IMR-90 (cell line): ENCODE measurements at regions not wholly inside any gene's neighbourhood (a gene's known extent, or its start where the extent isn't known, plus 50 kb on each side); places are given as distances from the start of the nearest gene placed in this dataset.

Experiments
- ATAC-seq: fragments of 200-7000 bp; cut with Tn5 transposase; 2 replicates; pipeline ENCODE4 v1.9.1; 2020; ENCODE audit warnings: low read depth, mild to moderate bottlenecking, moderate library complexity
- BruUV-seq: library from RNA; stranded (reverse); fragments of 400-500 nt; replicated peaks from 2 replicates; lab custom pipeline; 2021; lab: Mats Ljungman, UMichigan
- CTCF ChIA-PET: fragments of 300-600 bp; formaldehyde crosslinking; extraction: SDS; loops from one replicate; lab custom pipeline; 2021; ENCODE audit warnings: antibody characterized with exemption; lab: Yijun Ruan, JAX
- POLR2A ChIA-PET: fragments of 300-600 bp; sonication (Branson Sonifier 250); formaldehyde crosslinking; loops from one replicate; lab custom pipeline; 2022; ENCODE audit warnings: antibody characterized with exemption; ENCODE audit not compliant: unreplicated experiment; lab: Charles Lee
- DNase-seq: peaks from one replicate; pipeline ENCODE4 v3.0.0; 2013
- H2AFZ ChIP-seq: replicated peaks from 2 replicates; pipeline ENCODE3; 2013; ENCODE audit warnings: low read length, mild to moderate bottlenecking; ENCODE audit not compliant: poor library complexity
- H2AK5ac ChIP-seq: 2 replicates; pipeline ENCODE4 v1.6.1; 2013; ENCODE audit warnings: low read depth, low read length, inconsistent platforms
- H2AK9ac ChIP-seq: replicated peaks from 2 replicates; pipeline ENCODE3; 2013; ENCODE audit warnings: mild to moderate bottlenecking, low read depth, low read length, moderate library complexity; ENCODE audit not compliant: poor library complexity
- H2BK120ac ChIP-seq: 2 replicates; pipeline ENCODE4 v1.6.1; 2013; ENCODE audit warnings: low read depth, low read length, inconsistent platforms
- H2BK15ac ChIP-seq: 3 replicates; pipeline ENCODE4 v1.6.1; 2013; ENCODE audit warnings: low read depth, low read length, inconsistent platforms
- H2BK20ac ChIP-seq: 2 replicates; pipeline ENCODE4 v1.6.1; 2013; ENCODE audit warnings: low read depth, mild to moderate bottlenecking, inconsistent platforms, low read length, moderate library complexity
- H2BK5ac ChIP-seq: 2 replicates; pipeline ENCODE4 v1.6.1; 2013; ENCODE audit warnings: mild to moderate bottlenecking, low read depth, low read length, inconsistent platforms; ENCODE audit not compliant: poor library complexity, severe bottlenecking
- H3K14ac ChIP-seq: replicated peaks from 2 replicates; pipeline ENCODE4 v1.6.1; 2013; ENCODE audit warnings: low read depth, low read length, inconsistent platforms
- H3K18ac ChIP-seq: 2 replicates; pipeline ENCODE4 v1.6.1; 2013; ENCODE audit warnings: low read depth, low read length, control low read depth
- H3K23ac ChIP-seq: 2 replicates; pipeline ENCODE4 v1.6.1; 2013; ENCODE audit warnings: low read depth, low read length, inconsistent platforms
- H3K27ac ChIP-seq: 2 replicates; pipeline ENCODE4 v1.5.1; 2013; ENCODE audit warnings: mild to moderate bottlenecking, control low read depth, low read length; ENCODE audit not compliant: insufficient read depth
- H3K27me3 ChIP-seq: 2 replicates; pipeline ENCODE4 v1.6.1; 2013; ENCODE audit warnings: low read length; ENCODE audit not compliant: control insufficient read depth, insufficient read depth
- H3K36me3 ChIP-seq: 2 replicates; pipeline ENCODE4 v1.6.1; 2013; ENCODE audit warnings: low read length, mixed read lengths; ENCODE audit not compliant: control insufficient read depth, insufficient read depth
- H3K4ac ChIP-seq: 2 replicates; pipeline ENCODE4 v1.6.1; 2013; ENCODE audit warnings: low read depth, low read length, inconsistent platforms
- H3K4me1 ChIP-seq: 2 replicates; pipeline ENCODE4 v1.6.1; 2013; ENCODE audit warnings: low read length, mixed read lengths; ENCODE audit not compliant: control insufficient read depth, insufficient read depth
- H3K4me2 ChIP-seq: 2 replicates; pipeline ENCODE4 v1.6.1; 2013; ENCODE audit warnings: low read depth, mild to moderate bottlenecking, control low read depth, low read length, moderate library complexity
- H3K4me3 ChIP-seq: 2 replicates; pipeline ENCODE4 v1.5.1; 2013; ENCODE audit warnings: low read depth, mild to moderate bottlenecking, control low read depth, low read length, moderate library complexity; ENCODE audit not compliant: insufficient read depth
- H3K56ac ChIP-seq: 2 replicates; pipeline ENCODE4 v1.6.1; 2013; ENCODE audit warnings: low read length, inconsistent platforms; ENCODE audit not compliant: insufficient read depth; ENCODE audit errors: extremely low read depth
- H3K79me1 ChIP-seq, 2 experiments: 2 replicates each; pipeline ENCODE4 v1.6.1; 2013; ENCODE audit warnings: low read length in 2 of 2, inconsistent platforms in 1 of 2, low read depth in 1 of 2
- H3K9ac ChIP-seq: 2 replicates; pipeline ENCODE4 v1.6.1; 2013; ENCODE audit warnings: low read depth, low read length, control low read depth
- H3K9me1 ChIP-seq: 2 replicates; pipeline ENCODE4 v1.6.1; 2013; ENCODE audit warnings: low read length, inconsistent platforms; ENCODE audit not compliant: insufficient read depth
- H3K9me3 ChIP-seq: 2 replicates; pipeline ENCODE4 v1.6.1; 2013; ENCODE audit warnings: low read length; ENCODE audit not compliant: control insufficient read depth, insufficient read depth
- H4K20me1 ChIP-seq: 2 replicates; pipeline ENCODE4 v1.6.1; 2013; ENCODE audit warnings: low read length, inconsistent platforms; ENCODE audit not compliant: insufficient read depth
- H4K5ac ChIP-seq: 2 replicates; pipeline ENCODE4 v1.6.1; 2013; ENCODE audit warnings: mild to moderate bottlenecking, low read depth, low read length, control low read depth
- H4K8ac ChIP-seq, 2 experiments: 2 replicates each; pipeline ENCODE4 v1.6.1; 2013; ENCODE audit warnings: low read depth in 2 of 2, low read length in 2 of 2, control low read depth in 1 of 2, inconsistent platforms in 1 of 2
- H4K91ac ChIP-seq: 2 replicates; pipeline ENCODE4 v1.6.1; 2013; ENCODE audit warnings: low read depth, low read length, inconsistent platforms; ENCODE audit not compliant: insufficient read depth
- BHLHE40 ChIP-seq: fragments of 150-350 bp; IDR thresholded peaks from 2 replicates; pipeline ENCODE4 v1.6.1; 2016; ENCODE audit warnings: mild to moderate bottlenecking, low read depth, low read length
- ELK1 ChIP-seq: fragments of 150-350 bp; IDR thresholded peaks from 2 replicates; pipeline ENCODE4 v1.6.1; 2016; ENCODE audit warnings: low read depth, mild to moderate bottlenecking, low read length, moderate library complexity, borderline replicate concordance
- MAFK ChIP-seq: IDR thresholded peaks from 2 replicates; pipeline ENCODE4 v1.6.1; 2012; ENCODE audit warnings: low read depth, low read length, improper control_type of control experiment
- MAZ ChIP-seq: IDR thresholded peaks from 2 replicates; pipeline ENCODE4 v1.6.1; 2012; ENCODE audit warnings: low read depth, mild to moderate bottlenecking, low read length, improper control_type of control experiment, moderate library complexity, borderline replicate concordance
- MXI1 ChIP-seq: IDR thresholded peaks from 2 replicates; pipeline ENCODE4 v1.6.1; 2012; ENCODE audit warnings: low read depth, mild to moderate bottlenecking, low read length, moderate library complexity, borderline replicate concordance
- NFE2L2 ChIP-seq: fragments of 150-350 bp; IDR thresholded peaks from 2 replicates; pipeline ENCODE4 v1.6.1; 2016; ENCODE audit warnings: low read depth, mild to moderate bottlenecking, low read length
- RCOR1 ChIP-seq: IDR thresholded peaks from 2 replicates; pipeline ENCODE4 v1.6.1; 2012; ENCODE audit warnings: mild to moderate bottlenecking, low read length, improper control_type of control experiment; ENCODE audit not compliant: insufficient replicate concordance
- WGBS, 2 experiments: methylation state at CpG; one replicate each; pipeline versions ENCODE4 v1.1.5 to v1.1.7; 2013; ENCODE audit warnings: missing lambda C conversion rate in 2 of 2; ENCODE audit not compliant: insufficient read length in 1 of 2; ENCODE audit errors: extremely low coverage in 2 of 2; 5-methylcytosine and 5-hydroxymethylcytosine counted together
- dilution Hi-C: fragments of 300-500 bp; cut with HindIII; formaldehyde crosslinking; loops from one replicate; pipeline ENCODE4 v1.14.3; 2018; ENCODE audit warnings: low sequenced_read_pairs; ENCODE audit not compliant: unreplicated experiment
- in situ Hi-C: fragments of 300-500 bp; cut with MboI; formaldehyde crosslinking; loops from 3 replicates; pipeline ENCODE4 v1.14.3; 2019; ENCODE audit warnings: low sequenced_read_pairs, inconsistent platforms, mixed read lengths
- intact Hi-C: fragments of 100-400 bp; cut with micrococcal nuclease; formaldehyde crosslinking; loops from 2 replicates; pipeline ENCODE4 v1.10.0; 2022
- TF ChIP-seq, protein P1 (sequence below): conservative IDR thresholded peaks from 2 replicates; pipeline ENCODE4 v1.5.1; 2012; ENCODE audit warnings: mild to moderate bottlenecking, low read depth, low read length, improper control_type of control experiment

DNA sequence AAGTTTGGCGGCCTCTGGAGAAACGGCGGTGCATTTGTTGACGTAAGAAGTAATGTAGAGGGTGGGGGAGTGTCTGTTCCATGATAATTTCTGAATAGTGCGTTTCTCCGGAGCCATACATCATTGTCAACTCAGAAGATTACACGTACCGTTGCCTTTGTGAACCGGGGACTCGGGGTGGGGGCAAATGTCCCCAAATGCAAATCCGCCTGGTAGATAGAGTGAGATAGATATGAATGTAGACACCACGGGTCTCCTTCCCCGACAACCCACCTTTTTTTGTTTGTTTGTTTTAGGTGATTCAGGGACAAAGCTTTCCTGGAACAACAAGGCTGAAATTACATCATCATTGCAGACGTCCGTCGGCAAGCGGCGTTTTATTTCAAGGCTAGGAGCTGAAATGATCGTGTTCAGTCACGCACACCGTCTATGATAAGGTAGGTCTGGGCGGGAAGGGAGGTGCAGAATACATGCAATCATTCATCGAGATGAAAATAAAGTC, 96.0 kb upstream of the PPP2R3B start:
- Histone ChIP-seq H3K4me2 (no peak overlapping the region), H3K27me3 (no peaks in the 10 kb centered on the region), H3K79me1 (no peaks in the 10 kb centered on the region), H3K9me1 (no peaks in the 10 kb centered on the region), H3K9ac (no peak overlapping the region), H4K91ac (no peak overlapping the region), H2BK5ac (no peak overlapping the region), H2BK15ac (no peak overlapping the region), H4K8ac (no peak overlapping the region), H3K27ac (no peak overlapping the region), H3K9me3 (peaks cover 12% of the 10 kb centered on the region), H3K4me3 (no peak overlapping the region), H3K36me3 (no peaks in the 10 kb centered on the region), H4K5ac (no peak overlapping the region), H3K4ac (no peak overlapping the region), H2AK9ac (no peak overlapping the region), H2BK20ac (no peak overlapping the region), H2BK120ac (no peak overlapping the region), H3K4me1 (no peaks in the 10 kb centered on the region), H3K56ac (no peak overlapping the region), H2AFZ (no peak overlapping the region), H4K20me1 (no peaks in the 10 kb centered on the region), H3K23ac (no peak overlapping the region), H3K18ac (no peak overlapping the region), H3K14ac (no peak overlapping the region), H2AK5ac (no peak overlapping the region)
- ChIA-PET CTCF (no interaction called here), POLR2A (no interaction called here)
- dilution Hi-C loops = no loop called here
- 61% methylated on average over 4 of the region's 23 CpGs; no CpG with 5 or more reads in 1 of the 2 experiments for WGBS, 2 experiments
- no peak for TF ChIP-seq ELK1
- TF ChIP-seq MAZ = no peak
- TF ChIP-seq MXI1 = no peak
- TF ChIP-seq NFE2L2 = no peak
- TF ChIP-seq, protein P1, sequence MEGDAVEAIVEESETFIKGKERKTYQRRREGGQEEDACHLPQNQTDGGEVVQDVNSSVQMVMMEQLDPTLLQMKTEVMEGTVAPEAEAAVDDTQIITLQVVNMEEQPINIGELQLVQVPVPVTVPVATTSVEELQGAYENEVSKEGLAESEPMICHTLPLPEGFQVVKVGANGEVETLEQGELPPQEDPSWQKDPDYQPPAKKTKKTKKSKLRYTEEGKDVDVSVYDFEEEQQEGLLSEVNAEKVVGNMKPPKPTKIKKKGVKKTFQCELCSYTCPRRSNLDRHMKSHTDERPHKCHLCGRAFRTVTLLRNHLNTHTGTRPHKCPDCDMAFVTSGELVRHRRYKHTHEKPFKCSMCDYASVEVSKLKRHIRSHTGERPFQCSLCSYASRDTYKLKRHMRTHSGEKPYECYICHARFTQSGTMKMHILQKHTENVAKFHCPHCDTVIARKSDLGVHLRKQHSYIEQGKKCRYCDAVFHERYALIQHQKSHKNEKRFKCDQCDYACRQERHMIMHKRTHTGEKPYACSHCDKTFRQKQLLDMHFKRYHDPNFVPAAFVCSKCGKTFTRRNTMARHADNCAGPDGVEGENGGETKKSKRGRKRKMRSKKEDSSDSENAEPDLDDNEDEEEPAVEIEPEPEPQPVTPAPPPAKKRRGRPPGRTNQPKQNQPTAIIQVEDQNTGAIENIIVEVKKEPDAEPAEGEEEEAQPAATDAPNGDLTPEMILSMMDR = no peak
- no peak for TF ChIP-seq BHLHE40
- TF ChIP-seq MAFK = no peak
- no peak for TF ChIP-seq RCOR1
- no TSS peak for BruUV-seq
- in situ Hi-C loops = no loop called here
- intact Hi-C loops = no loop called here
- no peak for DNase-seq
- no peak for ATAC-seq
